OCI-LY7 (cell line): ENCODE measurements at regions not wholly inside any gene's neighbourhood (a gene's known extent, or its start where the extent isn't known, plus 50 kb on each side); places are given as distances from the start of the nearest gene placed in this dataset.
"Not testable (repeated sequence)": the region's sequence is repeated elsewhere in the genome, so short reads cannot be mapped to it uniquely, and the experiment has no call there.

Experiments
- EZH2phosphoT487 ChIP-seq: fragments of 200-600 bp; sonication (generic); IDR thresholded peaks from 2 replicates; pipeline ENCODE4 v1.6.1; 2018; ENCODE audit warnings: low read depth, borderline replicate concordance, mild to moderate bottlenecking, mixed run types, antibody characterized with exemption, low read length, moderate library complexity, mixed read lengths
- TF ChIP-seq, protein P1 (sequence below): fragments of 200-600 bp; sonication (generic); conservative IDR thresholded peaks from 2 replicates; pipeline ENCODE4 v1.5.1; 2014; ENCODE audit warnings: mild to moderate bottlenecking, antibody characterized with exemption, low read length, moderate library complexity, mixed read lengths

DNA sequence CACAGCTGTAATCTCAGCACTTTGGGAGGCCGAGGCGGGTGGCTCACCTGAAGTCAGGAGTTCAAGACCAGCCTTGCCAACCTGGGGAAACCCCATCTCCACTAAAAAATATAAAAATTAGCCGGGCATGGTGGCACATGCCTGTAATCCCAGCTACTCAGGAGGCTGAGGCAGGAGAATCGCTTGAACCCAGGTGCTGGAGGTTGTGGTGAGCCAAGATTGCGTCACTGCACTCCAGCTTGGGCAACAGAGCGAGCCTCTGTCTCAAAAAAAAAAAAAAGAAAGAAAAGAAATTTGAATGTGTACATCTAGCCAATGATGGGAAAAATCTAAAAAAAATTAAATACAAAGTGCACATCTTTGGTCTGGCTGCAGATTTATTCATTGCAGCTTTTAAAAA is 92.6 kb upstream of the ERRFI1 start:
- TF ChIP-seq, protein P1, sequence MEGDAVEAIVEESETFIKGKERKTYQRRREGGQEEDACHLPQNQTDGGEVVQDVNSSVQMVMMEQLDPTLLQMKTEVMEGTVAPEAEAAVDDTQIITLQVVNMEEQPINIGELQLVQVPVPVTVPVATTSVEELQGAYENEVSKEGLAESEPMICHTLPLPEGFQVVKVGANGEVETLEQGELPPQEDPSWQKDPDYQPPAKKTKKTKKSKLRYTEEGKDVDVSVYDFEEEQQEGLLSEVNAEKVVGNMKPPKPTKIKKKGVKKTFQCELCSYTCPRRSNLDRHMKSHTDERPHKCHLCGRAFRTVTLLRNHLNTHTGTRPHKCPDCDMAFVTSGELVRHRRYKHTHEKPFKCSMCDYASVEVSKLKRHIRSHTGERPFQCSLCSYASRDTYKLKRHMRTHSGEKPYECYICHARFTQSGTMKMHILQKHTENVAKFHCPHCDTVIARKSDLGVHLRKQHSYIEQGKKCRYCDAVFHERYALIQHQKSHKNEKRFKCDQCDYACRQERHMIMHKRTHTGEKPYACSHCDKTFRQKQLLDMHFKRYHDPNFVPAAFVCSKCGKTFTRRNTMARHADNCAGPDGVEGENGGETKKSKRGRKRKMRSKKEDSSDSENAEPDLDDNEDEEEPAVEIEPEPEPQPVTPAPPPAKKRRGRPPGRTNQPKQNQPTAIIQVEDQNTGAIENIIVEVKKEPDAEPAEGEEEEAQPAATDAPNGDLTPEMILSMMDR: not testable (repeated sequence)
- not testable (repeated sequence) for TF ChIP-seq EZH2phosphoT487
